ENCODE measurements at regions not wholly inside any gene's neighbourhood (a gene's known extent, or its start where the extent isn't known, plus 50 kb on each side); places are given as distances from the start of the nearest gene placed in this dataset.

DNA sequence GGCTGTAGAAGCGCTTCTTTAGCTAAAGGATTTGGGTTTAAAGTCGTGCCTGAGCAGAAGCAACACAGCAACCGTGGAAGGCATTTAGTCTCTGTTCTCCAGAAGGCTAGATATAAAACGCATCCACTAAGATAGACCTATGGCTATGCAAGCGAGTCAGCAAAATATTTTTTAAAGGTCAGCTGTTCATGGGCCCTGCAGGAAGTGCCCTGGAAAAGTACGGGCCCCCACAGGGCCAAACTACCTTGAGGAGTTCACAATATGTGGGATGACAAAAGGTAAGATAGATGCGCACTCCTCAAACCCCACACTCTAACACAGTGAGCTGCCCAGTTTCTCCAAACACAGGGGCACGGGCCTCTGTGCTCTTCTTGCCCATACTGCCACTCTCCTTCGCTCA is 261.6 kb downstream of the VPS13C start:
- no peak for DNase-seq

- DNase-seq, result no peak
These were observed 264.2 kb downstream of the VPS13C start for GRCh38 chr15:61796056-61796455.

GRCh38 chr15:61794881-61795280 is 265.4 kb downstream of the VPS13C start:
- DNase-seq, result no peak

GRCh38 chr15:61794276-61794675 is 266.0 kb downstream of the VPS13C start:
- DNase-seq, result no peak

GRCh38 chr15:61784734-61785133 is 275.5 kb downstream of the VPS13C start:
- DNase-seq, result no peak

DNA sequence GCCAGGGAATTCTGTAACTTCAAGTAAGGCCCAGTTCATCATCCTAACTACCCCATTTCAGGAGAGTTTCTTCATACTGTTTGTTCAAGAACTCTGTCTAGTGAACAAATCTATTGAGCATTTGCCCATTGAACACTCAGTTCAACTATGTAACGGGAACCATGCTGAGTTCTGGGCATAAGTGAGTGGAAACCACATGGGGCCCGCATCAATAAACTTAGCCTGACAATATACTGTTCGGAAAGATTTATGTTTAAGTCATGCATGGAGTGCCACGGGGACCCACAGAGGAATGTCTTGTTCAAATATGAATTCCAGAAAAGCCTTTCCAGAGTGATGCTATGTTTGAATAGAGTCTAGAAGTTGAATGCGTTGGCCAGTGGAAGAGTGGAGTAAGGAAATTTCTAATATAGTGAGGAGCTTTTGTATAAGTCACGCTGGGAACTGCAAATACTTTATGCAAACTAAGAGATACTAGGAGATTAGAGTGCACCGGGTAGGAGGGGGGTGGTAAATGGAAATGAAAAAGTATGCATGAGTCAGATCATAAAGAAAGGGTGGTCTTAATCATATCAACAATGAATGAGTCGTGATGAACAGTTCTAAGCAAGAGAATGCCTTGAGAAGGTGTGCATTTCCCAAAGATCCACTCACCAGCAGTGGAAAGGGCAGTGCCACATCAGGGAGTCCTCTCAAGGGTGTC is 279.8 kb downstream of the VPS13C start:
- no peak for DNase-seq

DNA sequence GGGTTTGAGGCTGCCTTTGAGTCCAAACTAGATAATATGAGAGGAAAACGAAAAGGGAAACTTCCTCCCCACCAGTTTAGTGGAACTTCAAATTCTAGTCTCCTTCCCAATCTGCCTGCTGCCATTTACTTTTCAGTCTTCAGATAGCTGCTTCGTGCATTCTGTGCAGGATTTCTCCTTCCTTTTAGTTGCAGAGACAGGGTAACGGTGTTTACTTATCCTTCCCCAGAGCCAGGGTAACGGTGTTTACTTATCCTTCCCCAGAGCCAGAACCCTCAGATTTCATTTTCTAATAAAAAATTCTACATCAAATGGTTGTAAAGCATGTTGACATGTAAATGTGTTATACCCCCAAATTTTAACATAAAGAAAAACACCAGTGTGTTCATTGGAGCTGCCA is 282.6 kb downstream of the VPS13C start:
- no peak for DNase-seq

GRCh38 chr15:61769557-61769956 is 290.7 kb downstream of the VPS13C start:
- no peak for DNase-seq

- no peak for DNase-seq
These were observed 292.1 kb downstream of the VPS13C start for GRCh38 chr15:61768131-61768530.

DNA sequence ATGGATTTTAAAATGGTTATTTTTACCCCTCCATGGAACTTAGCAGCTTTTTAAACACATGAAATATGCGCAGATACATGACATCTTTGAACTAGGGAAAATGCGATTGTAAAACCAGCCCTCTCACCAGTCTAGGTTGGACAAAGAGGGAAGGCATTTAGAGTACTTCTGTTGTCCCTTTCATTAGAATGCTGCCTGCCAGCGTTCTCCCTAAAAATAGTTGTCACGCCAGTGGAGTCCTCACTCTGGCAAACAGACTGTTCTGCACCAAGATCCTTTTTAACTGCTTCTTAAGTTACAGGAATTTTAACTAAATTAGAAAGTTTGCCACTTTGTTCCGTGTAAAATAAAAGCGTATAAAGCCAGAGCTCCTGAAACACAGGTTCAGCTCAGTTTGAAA is 295.3 kb downstream of the VPS13C start:
- DNase-seq, result no peak

DNA sequence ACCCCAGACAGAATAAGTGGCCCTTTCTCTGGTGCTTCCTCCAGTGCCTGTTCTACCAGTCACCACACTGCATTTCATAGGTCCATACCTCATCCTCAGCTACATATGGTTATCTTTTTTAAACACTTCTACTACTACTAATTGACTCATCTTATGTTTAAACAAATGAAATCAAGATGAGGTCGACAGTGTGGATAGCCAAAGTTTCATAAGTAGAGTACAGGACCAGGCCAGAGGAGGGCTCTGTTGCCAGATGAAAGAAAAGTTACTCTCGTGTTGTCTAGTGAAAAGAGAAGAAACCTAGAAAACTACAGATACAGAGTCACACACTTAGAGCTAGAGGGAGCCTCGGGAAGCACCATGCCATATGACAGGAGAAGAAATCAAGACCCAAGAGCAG is 296.1 kb downstream of the VPS13C start:
- DNase-seq, result no peak

GRCh38 chr15:61762676-61763075 is 297.6 kb downstream of the VPS13C start:
- DNase-seq, result no peak

DNA sequence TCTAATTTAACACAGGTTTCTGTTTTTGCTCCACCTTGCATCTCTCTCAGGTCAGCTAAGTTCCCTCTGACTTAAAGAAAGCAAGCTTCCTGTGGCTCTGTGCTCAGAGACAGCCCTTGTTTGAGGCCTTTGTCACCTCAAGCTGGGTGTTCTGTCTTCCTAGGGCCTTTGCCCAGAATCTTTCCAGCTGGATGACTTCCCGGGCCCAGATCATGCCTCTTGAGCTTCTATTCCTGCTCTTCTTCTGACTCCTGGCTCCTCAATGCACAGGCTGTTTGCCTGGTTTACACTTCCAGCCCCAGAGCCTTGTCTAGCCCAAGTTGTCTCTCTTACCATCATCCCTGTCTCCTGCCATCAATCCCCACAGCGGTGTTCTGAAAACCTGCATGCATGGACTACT is 300.6 kb downstream of the VPS13C start:
- no peak for DNase-seq

GRCh38 chr15:61756071-61756820 is 304.0 kb downstream of the VPS13C start:
- no peak for DNase-seq

GRCh38 chr15:61755467-61755866 is 304.8 kb downstream of the VPS13C start:
- DNase-seq, result no peak

GRCh38 chr15:61753018-61753710 is 307.1 kb downstream of the VPS13C start:
- DNase-seq, result no peak

DNA sequence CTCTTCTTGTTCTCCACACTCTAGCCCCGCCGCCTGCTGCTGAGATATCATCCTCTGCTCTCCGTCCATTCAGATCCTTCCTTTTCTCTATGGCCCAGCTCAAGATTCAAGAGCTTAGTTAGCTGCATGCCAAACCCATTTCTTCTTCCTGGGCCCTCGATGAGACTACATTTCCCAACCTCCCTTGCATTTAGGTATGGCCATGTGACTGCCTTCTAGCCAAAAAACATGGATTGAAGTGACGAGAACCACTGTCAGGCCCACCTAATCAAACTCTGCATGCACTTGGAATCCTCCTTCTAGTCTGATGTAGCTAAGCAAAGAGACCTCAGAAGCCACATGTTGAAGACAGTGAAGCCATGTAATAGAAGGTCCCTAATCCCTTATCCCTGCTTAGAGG is 308.2 kb downstream of the VPS13C start:
- no peak for DNase-seq

GRCh38 chr15:61750271-61751084 is 309.8 kb downstream of the VPS13C start:
- no peak for DNase-seq

DNA sequence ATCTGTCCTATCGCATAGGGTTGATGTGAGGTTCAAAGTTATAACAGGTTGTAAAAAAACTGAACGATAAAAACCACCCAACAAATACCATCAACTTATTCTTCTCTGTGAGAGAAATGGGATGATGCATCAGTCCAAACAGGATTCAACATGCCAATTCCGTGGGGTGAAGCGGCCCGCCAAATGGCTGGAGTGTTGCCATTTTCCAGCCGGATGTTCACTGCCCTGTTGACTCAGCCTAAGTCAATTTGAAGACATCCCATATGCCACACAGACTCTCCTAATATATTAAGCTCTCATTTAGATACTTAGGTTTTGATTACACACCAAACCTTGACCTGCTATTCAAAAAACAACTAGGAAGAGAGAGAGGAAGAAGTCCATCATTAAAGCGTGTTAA is 311.1 kb downstream of the VPS13C start:
- no peak for DNase-seq

GRCh38 chr15:61748529-61748928 is 311.7 kb downstream of the VPS13C start:
- DNase-seq, result no peak

GRCh38 chr15:61746589-61746988 is 313.7 kb downstream of the VPS13C start:
- no peak for DNase-seq

- DNase-seq, result no peak
These were observed 316.8 kb downstream of the VPS13C start for GRCh38 chr15:61743345-61743909.

GRCh38 chr15:61742591-61742990 is 317.7 kb downstream of the VPS13C start:
- DNase-seq, result no peak

All from NCI-H1417 treated with DMSO at 0.1 percent for 48 hours (cell line).